ENCODE measurements at regions not wholly inside any gene's neighbourhood (a gene's known extent, or its start where the extent isn't known, plus 50 kb on each side); places are given as distances from the start of the nearest gene placed in this dataset.

DNA sequence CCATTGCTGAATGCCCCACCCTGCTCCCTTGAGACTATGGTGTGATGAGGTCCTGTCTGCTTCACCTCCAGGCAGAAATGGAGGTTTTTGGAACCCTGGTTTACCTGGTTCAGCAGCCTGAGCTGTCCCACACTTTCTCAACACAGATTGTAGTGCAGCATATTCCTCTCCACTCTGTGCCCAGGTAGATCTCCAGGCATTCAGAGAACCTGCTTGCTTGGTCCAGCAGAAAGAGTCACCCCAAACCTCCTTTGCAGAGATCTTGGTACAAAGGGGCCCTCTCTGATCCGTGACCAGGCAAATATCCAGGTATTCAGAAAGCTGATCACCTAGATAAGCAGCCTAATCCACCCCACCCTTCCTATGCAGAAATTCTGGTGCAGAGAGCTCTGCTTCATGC lies 1288.2 kb upstream of the CRIM1 start:
- Histone ChIP-seq H3K9me3 (ENCODE audit: control insufficient read depth, low read length) (peaks cover 2% of the 10 kb centered on the region), H3K4me1 (ENCODE audit: control insufficient read depth, insufficient read depth, low read length) (no peaks in the 10 kb centered on the region), H3K4me3 (ENCODE audit: low read length) (no peak overlapping the region), H3K27me3 (ENCODE audit: control insufficient read depth, insufficient read depth) (no peaks in the 10 kb centered on the region), H3K27ac (ENCODE audit: low read length) (no peak overlapping the region)
- DNase-seq (no peak), ATAC-seq (no peak)
- WGBS = 68% methylated on average over 1 of the region's 1 CpG
- intact Hi-C loops (cut with DNase I) = no loop called here

DNA sequence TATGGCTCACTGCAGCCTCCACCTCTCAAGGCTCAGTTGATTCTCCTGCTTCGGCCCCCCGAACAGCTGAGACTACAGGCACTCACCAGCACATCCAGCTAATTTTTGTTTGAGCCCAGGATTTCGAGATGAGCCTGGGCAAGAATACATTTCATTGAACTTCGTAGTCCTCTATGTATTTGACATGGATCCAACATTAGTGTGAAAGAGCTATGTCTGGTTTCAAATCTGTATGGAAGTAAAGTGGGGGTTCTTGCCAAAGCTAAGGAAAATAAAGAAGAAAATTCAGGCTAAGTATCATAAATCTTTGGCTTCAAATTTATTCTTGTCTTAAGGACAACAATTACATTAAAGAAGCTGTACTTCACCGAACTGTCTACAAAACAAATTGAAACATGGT lies 1291.7 kb upstream of the CRIM1 start:
- WGBS = 86% methylated on average over 5 of the region's 5 CpGs
- intact Hi-C loops (cut with DNase I) = no loop called here
- Histone ChIP-seq H3K4me3 (ENCODE audit: low read length) (no peak overlapping the region), H3K4me1 (ENCODE audit: control insufficient read depth, insufficient read depth, low read length) (no peaks in the 10 kb centered on the region), H3K27me3 (ENCODE audit: control insufficient read depth, insufficient read depth) (no peaks in the 10 kb centered on the region), H3K9me3 (ENCODE audit: control insufficient read depth, low read length) (peaks cover 2% of the 10 kb centered on the region), H3K27ac (ENCODE audit: low read length) (no peak overlapping the region)
- DNase-seq (no peak), ATAC-seq (no peak)

DNA sequence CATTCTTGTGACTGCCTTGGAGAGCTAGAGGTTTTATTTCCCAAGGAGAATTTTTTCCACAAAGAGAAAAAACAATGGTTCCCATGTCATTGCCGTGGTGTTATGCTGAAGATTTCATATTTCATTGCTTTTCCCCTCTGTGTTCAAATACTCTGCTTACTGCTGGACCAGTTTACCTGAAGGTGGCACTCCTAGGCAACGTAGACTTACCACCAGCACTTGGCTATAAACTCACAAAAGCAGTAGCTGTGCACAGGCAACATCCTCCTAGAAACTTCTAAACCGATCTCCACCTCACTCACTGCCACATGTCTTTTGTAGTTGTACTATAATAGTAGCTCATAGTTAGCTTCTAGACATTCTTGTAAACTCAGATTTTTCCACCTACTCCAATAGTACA lies 1319.7 kb upstream of the CRIM1 start:
- DNase-seq (no peak), ATAC-seq (no peak)
- WGBS = 59% methylated on average over 3 of the region's 3 CpGs
- no peak overlapping the region for H3K27ac ChIP-seq (ENCODE audit: low read length)
- no peak overlapping the region for H3K4me3 ChIP-seq (ENCODE audit: low read length)
- no peaks in the 10 kb centered on the region for H3K27me3 ChIP-seq (ENCODE audit: control insufficient read depth, insufficient read depth)
- intact Hi-C loops (cut with DNase I) = no loop called here
- H3K4me1 ChIP-seq (ENCODE audit: control insufficient read depth, insufficient read depth, low read length) = no peaks in the 10 kb centered on the region
- no peaks in the 10 kb centered on the region for H3K9me3 ChIP-seq (ENCODE audit: control insufficient read depth, low read length)

DNA sequence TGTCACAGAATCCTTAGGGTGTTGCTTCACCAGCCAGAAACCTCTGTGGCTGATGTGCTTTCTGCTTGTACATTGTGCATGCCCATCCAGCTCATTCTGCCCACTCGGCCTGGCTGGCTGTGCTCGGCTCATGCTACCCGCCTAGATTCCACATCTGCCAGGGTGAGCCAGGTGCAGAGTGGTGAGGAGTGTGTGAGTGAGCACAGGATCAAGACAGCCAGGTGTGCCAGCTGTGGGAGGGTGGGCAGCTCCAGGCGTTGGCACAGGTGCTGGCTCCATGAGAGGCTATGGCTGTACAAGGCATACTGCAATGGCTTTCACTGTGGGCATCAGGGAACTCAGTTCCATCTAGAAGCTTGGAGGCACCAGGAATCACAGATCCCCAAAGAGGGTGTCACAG lies 1321.8 kb upstream of the CRIM1 start:
- no peaks in the 10 kb centered on the region for H3K27me3 ChIP-seq (ENCODE audit: control insufficient read depth, insufficient read depth)
- DNase-seq = no peak
- H3K27ac ChIP-seq (ENCODE audit: low read length) = no peak overlapping the region
- H3K9me3 ChIP-seq (ENCODE audit: control insufficient read depth, low read length) = no peaks in the 10 kb centered on the region
- intact Hi-C loops (cut with DNase I) = no loop called here
- ATAC-seq = no peak
- no peak overlapping the region for H3K4me3 ChIP-seq (ENCODE audit: low read length)
- no peaks in the 10 kb centered on the region for H3K4me1 ChIP-seq (ENCODE audit: control insufficient read depth, insufficient read depth, low read length)
- WGBS = 90% methylated on average over 4 of the region's 4 CpGs

DNA sequence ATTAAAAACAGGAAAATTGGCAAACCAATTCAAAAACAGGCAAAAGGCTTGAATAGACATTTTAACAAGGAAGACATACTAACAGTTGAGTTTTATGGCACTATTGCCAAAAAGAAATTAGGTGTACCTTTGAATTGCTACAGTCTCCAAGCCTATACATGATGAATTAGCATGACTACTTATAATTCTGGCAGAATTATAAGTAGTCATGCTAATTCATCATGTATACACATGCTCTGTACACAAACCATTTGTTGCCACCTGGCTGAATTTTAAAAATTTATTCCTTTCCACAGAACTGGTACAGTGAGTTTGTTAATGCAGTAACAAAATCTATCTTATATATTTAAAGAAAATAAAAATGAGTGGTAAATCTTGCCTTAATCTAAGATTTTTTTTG lies 1332.0 kb upstream of the CRIM1 start:
- ATAC-seq = no peak
- no peaks in the 10 kb centered on the region for H3K4me1 ChIP-seq (ENCODE audit: control insufficient read depth, insufficient read depth, low read length)
- no peak overlapping the region for H3K4me3 ChIP-seq (ENCODE audit: low read length)
- DNase-seq = no peak
- no peaks in the 10 kb centered on the region for H3K27me3 ChIP-seq (ENCODE audit: control insufficient read depth, insufficient read depth)
- intact Hi-C loops (cut with DNase I) = no loop called here
- H3K27ac ChIP-seq (ENCODE audit: low read length) = no peak overlapping the region
- no peaks in the 10 kb centered on the region for H3K9me3 ChIP-seq (ENCODE audit: control insufficient read depth, low read length)

DNA sequence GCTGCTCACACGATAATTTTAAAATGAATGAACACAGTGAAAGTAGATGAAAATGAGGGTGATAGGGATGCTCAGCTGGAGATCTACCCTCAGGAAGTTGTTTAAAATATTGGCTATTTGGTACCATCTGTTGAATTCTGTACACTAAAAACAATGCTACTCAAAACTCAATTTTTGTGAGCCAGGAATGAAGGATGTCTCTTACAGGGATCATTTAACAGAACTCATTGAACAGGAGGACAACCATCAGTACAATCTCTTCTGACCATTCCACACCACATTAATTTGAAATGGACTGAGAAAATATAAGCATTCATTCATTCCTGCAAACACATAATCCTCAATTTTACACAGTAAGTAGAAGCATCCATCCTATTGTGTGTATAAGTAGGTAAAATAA lies 1355.1 kb upstream of the CRIM1 start:
- Histone ChIP-seq H3K27ac (ENCODE audit: low read length) (no peak overlapping the region), H3K9me3 (ENCODE audit: control insufficient read depth, low read length) (no peaks in the 10 kb centered on the region), H3K4me1 (ENCODE audit: control insufficient read depth, insufficient read depth, low read length) (no peaks in the 10 kb centered on the region), H3K27me3 (ENCODE audit: control insufficient read depth, insufficient read depth) (no peaks in the 10 kb centered on the region), H3K4me3 (ENCODE audit: low read length) (no peak overlapping the region)
- ATAC-seq (no peak), DNase-seq (no peak)
- intact Hi-C loops (cut with DNase I) = no loop called here
- 93% methylated on average over 1 of the region's 1 CpG for whole genome bisulfite sequencing

DNA sequence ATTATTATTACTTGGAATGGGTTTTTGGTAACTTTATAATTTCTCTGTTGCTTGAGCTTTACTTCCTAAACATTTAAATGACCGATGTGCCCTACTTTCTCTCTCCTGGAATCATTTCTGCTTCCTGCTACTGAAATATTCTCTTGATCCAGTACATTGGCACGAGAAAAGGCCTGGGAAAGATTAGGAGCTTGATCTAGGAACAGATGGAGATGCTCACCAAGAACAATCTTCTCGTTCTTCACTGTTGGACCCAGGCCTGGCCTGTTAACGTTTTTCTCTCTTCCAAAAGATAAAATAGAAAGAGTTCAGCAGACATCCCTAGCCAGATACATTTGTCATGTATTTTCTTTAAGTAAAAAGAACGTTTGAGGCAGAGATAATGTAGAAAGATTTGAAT lies 1356.8 kb upstream of the CRIM1 start:
- no peaks in the 10 kb centered on the region for H3K4me1 ChIP-seq (ENCODE audit: control insufficient read depth, insufficient read depth, low read length)
- no peak for DNase-seq
- intact Hi-C loops (cut with DNase I) = no loop called here
- no peak for ATAC-seq
- H3K4me3 ChIP-seq (ENCODE audit: low read length) = no peak overlapping the region
- H3K27me3 ChIP-seq (ENCODE audit: control insufficient read depth, insufficient read depth) = no peaks in the 10 kb centered on the region
- WGBS = 41% methylated on average over 5 of the region's 5 CpGs
- no peaks in the 10 kb centered on the region for H3K9me3 ChIP-seq (ENCODE audit: control insufficient read depth, low read length)
- H3K27ac ChIP-seq (ENCODE audit: low read length) = no peak overlapping the region

DNA sequence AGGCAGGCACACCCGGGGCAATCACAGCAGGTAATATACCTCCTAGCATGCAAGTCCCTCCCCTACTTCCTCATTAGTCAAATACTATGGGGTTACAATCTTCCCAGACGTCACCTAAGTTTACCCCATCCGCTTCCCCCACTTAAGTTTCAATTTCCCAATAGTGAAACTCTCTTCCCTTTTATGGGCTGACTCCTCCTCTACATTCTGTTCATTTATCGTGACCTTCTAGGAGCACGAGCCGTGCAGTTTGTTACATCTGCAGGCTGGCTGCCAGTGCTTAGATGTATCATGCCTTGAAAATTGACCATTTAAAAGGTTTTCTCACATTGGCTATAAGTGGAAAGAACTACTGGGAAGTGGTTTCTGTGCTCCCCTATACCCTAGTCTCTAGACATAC lies 1357.8 kb upstream of the CRIM1 start:
- intact Hi-C loops (cut with DNase I) = no loop called here
- 67% methylated on average over 6 of the region's 6 CpGs for WGBS
- no peak overlapping the region for H3K27ac ChIP-seq (ENCODE audit: low read length)
- no peak overlapping the region for H3K4me3 ChIP-seq (ENCODE audit: low read length)
- H3K9me3 ChIP-seq (ENCODE audit: control insufficient read depth, low read length) = no peaks in the 10 kb centered on the region
- no peak for ATAC-seq
- DNase-seq = no peak
- H3K4me1 ChIP-seq (ENCODE audit: control insufficient read depth, insufficient read depth, low read length) = no peaks in the 10 kb centered on the region
- H3K27me3 ChIP-seq (ENCODE audit: control insufficient read depth, insufficient read depth) = no peaks in the 10 kb centered on the region

DNA sequence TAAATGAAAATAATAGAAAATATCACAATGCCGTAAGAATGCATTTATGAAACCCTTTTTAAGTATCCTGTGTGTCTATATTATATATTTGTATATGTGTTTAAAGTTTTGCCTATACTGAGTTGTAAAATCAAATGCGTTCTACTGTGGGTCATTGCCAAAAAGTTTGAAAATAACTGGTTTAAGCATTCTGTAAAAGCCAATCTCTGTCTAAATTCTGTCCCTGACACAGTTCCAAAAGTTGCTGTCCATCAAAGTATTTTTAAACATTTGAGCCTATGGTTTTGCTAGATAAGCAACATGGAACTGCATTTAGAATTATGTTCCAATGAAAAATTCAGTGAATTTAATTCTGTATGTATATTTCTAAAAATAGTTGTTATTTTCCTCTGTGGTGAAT lies 1360.4 kb upstream of the CRIM1 start:
- H3K27me3 ChIP-seq (ENCODE audit: control insufficient read depth, insufficient read depth) = no peaks in the 10 kb centered on the region
- H3K9me3 ChIP-seq (ENCODE audit: control insufficient read depth, low read length) = no peaks in the 10 kb centered on the region
- ATAC-seq = no peak
- 29% methylated on average over 2 of the region's 2 CpGs for WGBS
- no peak overlapping the region for H3K4me3 ChIP-seq (ENCODE audit: low read length)
- H3K27ac ChIP-seq (ENCODE audit: low read length) = no peak overlapping the region
- H3K4me1 ChIP-seq (ENCODE audit: control insufficient read depth, insufficient read depth, low read length) = no peaks in the 10 kb centered on the region
- DNase-seq = no peak
- intact Hi-C loops (cut with DNase I) = no loop called here

DNA sequence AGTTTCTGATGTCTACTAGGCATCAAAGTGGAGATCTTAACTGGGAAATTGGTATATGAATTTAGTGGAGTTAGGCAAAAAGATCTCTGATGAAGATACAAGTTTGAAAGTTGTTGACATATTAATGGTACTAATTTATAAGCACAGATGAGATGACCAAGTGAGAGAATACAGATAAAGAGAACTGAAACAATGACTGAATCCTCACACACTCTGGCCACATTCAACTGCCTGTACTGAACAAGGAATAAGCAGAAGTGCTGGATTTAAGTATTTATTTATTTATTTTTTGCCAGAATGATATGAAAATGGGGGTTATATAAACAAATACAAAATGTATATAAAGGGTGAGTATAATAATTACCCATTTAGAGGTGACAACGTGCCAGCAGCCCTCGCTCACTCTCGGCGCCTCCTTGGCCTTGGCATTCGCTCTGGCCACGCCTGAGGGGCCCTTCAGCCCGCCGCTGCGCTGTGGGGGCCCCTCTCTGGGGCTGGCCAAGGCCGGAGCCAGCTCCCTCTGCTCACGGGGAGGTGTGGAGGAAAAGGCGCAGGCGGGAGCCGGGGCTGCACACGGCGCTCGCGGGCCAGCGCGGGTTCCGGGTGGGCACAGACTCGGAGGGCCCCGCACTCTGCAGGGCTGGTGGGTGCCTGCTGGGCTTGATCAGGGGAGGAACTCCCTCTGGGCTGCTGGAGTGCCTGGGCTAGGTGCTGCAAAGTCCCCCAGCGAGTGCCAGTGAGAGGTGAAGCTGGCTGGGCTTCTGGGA lies 1363.9 kb upstream of the CRIM1 start:
- no peak overlapping the region for H3K4me3 ChIP-seq (ENCODE audit: low read length)
- no peaks in the 10 kb centered on the region for H3K4me1 ChIP-seq (ENCODE audit: control insufficient read depth, insufficient read depth, low read length)
- DNase-seq = peak in 1 of 3 donors; percentile 32
- ATAC-seq = no peak
- no peaks in the 10 kb centered on the region for H3K27me3 ChIP-seq (ENCODE audit: control insufficient read depth, insufficient read depth)
- intact Hi-C loops (cut with DNase I) = no loop called here
- WGBS = 96% methylated on average over 24 of the region's 24 CpGs
- H3K27ac ChIP-seq (ENCODE audit: low read length) = no peak overlapping the region
- no peaks in the 10 kb centered on the region for H3K9me3 ChIP-seq (ENCODE audit: control insufficient read depth, low read length)

DNA sequence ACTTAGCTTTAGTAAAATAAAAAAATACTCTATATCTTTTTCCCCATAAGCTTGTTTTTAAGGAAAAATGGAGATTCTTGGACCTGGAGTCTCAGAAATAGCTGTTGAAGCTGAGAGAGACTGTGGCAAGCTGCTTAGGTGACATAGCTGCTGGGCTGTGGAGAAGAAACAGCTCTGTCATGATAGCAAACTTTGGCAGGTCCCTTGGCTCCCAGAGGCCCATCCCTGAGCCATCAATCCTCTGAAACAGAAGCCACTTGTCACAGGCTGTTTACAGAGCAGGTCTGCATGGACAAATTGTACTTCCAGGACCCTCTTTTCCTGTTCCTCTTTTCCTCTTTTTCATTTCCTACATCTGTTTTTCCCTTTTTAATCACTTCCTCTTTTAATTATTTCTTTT lies 1370.1 kb upstream of the CRIM1 start:
- ATAC-seq (no peak), DNase-seq (no peak)
- intact Hi-C loops (cut with DNase I) = no loop called here
- H3K27me3 ChIP-seq (ENCODE audit: control insufficient read depth, insufficient read depth) = no peaks in the 10 kb centered on the region
- H3K4me1 ChIP-seq (ENCODE audit: control insufficient read depth, insufficient read depth, low read length) = no peaks in the 10 kb centered on the region
- H3K4me3 ChIP-seq (ENCODE audit: low read length) = no peak overlapping the region
- no peaks in the 10 kb centered on the region for H3K9me3 ChIP-seq (ENCODE audit: control insufficient read depth, low read length)
- no peak overlapping the region for H3K27ac ChIP-seq (ENCODE audit: low read length)

DNA sequence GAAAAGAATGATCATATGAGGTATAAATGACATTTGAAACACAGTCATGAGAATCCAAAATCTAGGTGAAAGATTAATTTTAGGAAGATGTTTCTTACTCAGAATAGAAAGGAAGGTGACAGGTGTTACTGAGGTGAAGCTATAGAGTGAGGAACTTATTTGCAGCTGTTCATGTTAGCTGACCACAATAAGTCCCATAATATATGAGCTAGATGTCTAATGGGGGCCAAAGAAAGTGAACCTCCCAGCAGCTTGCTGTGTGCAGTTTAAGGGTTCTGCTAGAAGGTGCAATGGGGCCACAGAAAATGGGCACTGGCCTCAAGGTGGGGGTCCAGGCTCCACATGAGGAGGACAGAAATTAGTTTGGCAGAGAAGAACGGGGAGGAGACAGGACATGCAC lies 1374.9 kb upstream of the CRIM1 start:
- no peaks in the 10 kb centered on the region for H3K4me1 ChIP-seq (ENCODE audit: control insufficient read depth, insufficient read depth, low read length)
- no peak for DNase-seq
- H3K27me3 ChIP-seq (ENCODE audit: control insufficient read depth, insufficient read depth) = no peaks in the 10 kb centered on the region
- H3K4me3 ChIP-seq (ENCODE audit: low read length) = no peak overlapping the region
- ATAC-seq = no peak
- H3K9me3 ChIP-seq (ENCODE audit: control insufficient read depth, low read length) = no peaks in the 10 kb centered on the region
- H3K27ac ChIP-seq (ENCODE audit: low read length) = no peak overlapping the region
- intact Hi-C loops (cut with DNase I) = no loop called here
- 78% methylated on average over 1 of the region's 1 CpG for WGBS

Measured in right cardiac atrium (tissue), 5 donors.